ENCODE measurements at regions not wholly inside any gene's neighbourhood (a gene's known extent, or its start where the extent isn't known, plus 50 kb on each side); places are given as distances from the start of the nearest gene placed in this dataset.
A peak's percentile ranks its signal among the peaks of the same experiment; 100 is the strongest.

- no peak for TF ChIP-seq CTCF (IDR thresholded peaks at IDR 0.05; ENCODE audit: low read length, missing control alignments)
- DNase-seq (ENCODE audit: low read depth), result no peak
- H3K4me3 ChIP-seq (replicated peaks; ENCODE audit: low read depth, low read length), result no peak overlapping the region
Observed at GRCh38 chr2:212908031-212908430, 243.4 kb downstream of the IKZF2 start.

GRCh38 chr2:212906620-212907019, 244.8 kb downstream of the IKZF2 start:
- DNase-seq (ENCODE audit: low read depth), result no peak
- TF ChIP-seq CTCF (IDR thresholded peaks at IDR 0.05; ENCODE audit: low read length, missing control alignments), result no peak
- H3K4me3 ChIP-seq (replicated peaks; ENCODE audit: low read depth, low read length), result no peak overlapping the region

DNA sequence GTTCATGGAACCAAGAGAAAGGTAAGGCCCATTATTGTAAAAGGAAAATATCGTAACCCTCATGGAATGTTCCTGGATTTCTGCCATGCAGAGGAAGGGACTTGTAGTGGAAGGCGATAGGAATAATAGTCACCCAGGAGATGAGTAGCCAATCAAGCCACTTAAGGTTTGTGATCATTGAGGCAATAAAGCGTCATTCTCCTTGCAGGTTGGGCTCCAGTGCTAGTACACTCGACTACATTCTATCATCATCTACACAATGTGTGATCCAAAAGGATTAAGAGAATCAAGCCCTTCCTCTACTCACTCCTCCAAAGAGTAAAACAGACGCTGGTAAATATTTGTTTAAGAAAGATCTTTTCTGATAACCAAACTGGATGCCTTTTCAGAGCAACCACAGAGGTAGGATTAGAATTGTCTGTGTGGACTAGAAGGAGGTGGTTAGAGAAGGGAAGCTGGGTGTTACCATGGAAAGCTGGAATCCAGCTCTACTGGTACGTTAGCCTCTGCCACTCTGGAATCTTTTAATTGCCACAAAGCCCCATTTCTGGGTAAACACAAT, 245.7 kb downstream of the IKZF2 start:
- peak; percentile 82 for DNase-seq (ENCODE audit: low read depth)
- TF ChIP-seq CTCF (IDR thresholded peaks at IDR 0.05; ENCODE audit: low read length, missing control alignments), result no peak
- no peak overlapping the region for H3K4me3 ChIP-seq (replicated peaks; ENCODE audit: low read depth, low read length)

DNA sequence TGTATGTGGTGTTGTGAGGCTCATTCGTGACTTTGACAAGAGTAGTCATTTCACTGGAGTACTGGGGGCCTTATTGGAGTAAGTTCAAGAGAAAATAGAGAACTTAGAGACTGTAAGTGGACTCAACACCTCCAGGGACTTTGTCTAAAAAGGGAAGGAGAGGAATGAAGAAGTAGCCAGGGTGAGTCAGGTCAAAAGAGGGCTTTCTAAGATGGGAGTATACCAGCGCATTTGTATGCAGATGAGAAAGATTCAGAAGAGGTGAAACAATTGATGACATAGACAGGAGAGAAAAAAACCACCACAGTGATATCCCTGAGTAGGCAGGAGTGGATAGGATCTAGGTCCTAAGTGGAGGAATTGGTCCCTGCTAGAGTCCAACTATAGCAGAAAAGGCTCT, 246.8 kb downstream of the IKZF2 start:
- no peak for DNase-seq (ENCODE audit: low read depth)
- TF ChIP-seq CTCF (IDR thresholded peaks at IDR 0.05; ENCODE audit: low read length, missing control alignments), result no peak

DNA sequence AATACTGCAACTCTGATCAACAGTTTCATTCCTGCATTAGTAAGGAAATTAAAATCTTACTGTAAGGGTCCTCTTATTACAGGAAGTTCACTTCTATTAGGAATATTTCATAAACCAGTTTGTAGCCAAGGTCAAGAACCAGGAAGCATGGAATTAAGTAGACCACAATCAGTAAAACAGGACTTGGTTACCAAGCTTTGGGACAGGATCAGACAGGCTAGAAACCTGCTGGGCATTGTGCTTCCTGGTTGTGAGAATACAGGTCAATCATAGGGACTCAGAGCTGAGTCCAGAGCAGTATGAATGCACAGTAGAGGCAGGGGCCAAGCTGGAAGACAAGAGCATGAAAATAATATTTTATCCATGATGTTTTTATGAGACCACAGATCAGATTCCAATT, 248.0 kb downstream of the IKZF2 start:
- TF ChIP-seq CTCF (IDR thresholded peaks at IDR 0.05; ENCODE audit: low read length, missing control alignments), result no peak
- DNase-seq (ENCODE audit: low read depth), result no peak
- H3K4me3 ChIP-seq (replicated peaks; ENCODE audit: low read depth, low read length), result no peak overlapping the region

More for the DNA sequence above, 246.8 kb downstream of the IKZF2 start:
- no peak overlapping the region for H3K4me3 ChIP-seq (replicated peaks; ENCODE audit: low read depth, low read length)

- no peak overlapping the region for H3K4me3 ChIP-seq (replicated peaks; ENCODE audit: low read depth, low read length)
- no peak for TF ChIP-seq CTCF (IDR thresholded peaks at IDR 0.05; ENCODE audit: low read length, missing control alignments)
- DNase-seq (ENCODE audit: low read depth), result no peak
Observed at GRCh38 chr2:212902421-212902820, 249.0 kb downstream of the IKZF2 start.

DNA sequence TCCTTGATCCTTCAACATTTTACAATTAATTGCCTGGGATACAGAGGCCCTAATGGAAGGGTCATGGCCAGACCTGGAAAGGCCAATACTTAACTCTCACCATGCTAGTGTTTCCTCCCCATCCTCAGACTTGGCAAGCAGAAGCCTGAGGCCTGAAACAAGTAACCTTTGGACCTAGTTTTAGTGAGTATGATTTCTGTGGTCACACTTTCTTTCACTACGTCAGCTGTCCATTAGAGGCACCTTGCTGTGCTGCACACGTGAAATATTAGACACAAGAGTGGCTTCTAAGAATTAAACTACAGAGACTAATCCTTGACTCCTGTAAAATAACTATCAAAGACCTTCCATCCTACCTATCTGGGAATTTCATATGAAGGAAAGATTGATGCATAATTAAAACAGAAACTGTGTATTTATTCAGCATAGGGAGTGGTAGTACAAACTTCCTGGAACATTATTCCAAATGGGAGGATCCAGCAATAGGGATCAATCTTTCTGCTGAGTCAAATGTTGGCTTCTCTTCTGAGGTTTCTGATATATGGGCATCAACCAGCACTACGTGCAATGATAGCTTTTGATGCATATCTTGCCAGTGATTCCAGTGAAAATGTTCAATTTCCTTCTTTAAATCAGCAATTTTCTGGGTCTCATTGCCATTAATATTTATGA, 249.7 kb downstream of the IKZF2 start:
- DNase-seq (ENCODE audit: low read depth), result no peak
- TF ChIP-seq CTCF (IDR thresholded peaks at IDR 0.05; ENCODE audit: low read length, missing control alignments), result no peak
- no peak overlapping the region for H3K4me3 ChIP-seq (replicated peaks; ENCODE audit: low read depth, low read length)

Measured in fibroblast of pulmonary artery (primary cell).